Posterior vena cava (tissue), 2 donors: ENCODE measurements at regions not wholly inside any gene's neighbourhood (a gene's known extent, or its start where the extent isn't known, plus 50 kb on each side); places are given as distances from the start of the nearest gene placed in this dataset.

Source experiments
- DNase-seq: peaks from one replicate; pipeline ENCODE4 v3.0.0-alpha.2; 2020; ENCODE audit warnings: low spot score
- intact Hi-C, 2 donors: fragments of 100-400 bp; cut with DNase I; formaldehyde crosslinking; loops; one replicate each; pipeline versions ENCODE4 v1.14.1 to v1.14.2; 2022 to 2023
- donor health status: DM: yes; HTN: yes; CAD: no.
- donor health status: DM: yes; HTN: yes; CAD: no.

DNA sequence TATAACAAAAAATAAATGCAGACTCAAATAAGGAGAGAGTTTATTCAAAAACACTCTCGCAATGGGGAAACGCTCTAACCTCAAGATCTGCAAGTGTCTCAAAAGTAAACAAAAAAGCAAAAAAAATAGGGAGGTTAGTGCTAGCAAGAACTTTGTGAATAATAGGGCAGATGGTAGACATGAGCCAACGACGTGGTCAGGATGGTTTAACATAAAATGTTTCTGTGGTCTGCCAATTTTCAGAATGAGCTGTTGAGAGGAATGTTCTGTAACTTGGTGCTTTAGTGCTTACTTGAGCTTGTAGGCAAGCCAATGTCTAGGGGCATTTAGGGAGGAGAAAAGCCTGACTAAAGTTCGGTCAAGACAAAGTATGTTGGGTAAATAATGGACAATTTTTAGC lies 1813.9 kb upstream of the CDH6 start:
- intact Hi-C loops, result no loop called here
- DNase-seq, result no peak

GRCh38 chr5:29378104-29378503 lies 1815.4 kb upstream of the CDH6 start:
- intact Hi-C loops, result no loop called here
- DNase-seq, result no peak

GRCh38 chr5:29370248-29370647 lies 1823.2 kb upstream of the CDH6 start:
- no peak for DNase-seq
- intact Hi-C loops, result no loop called here

DNA sequence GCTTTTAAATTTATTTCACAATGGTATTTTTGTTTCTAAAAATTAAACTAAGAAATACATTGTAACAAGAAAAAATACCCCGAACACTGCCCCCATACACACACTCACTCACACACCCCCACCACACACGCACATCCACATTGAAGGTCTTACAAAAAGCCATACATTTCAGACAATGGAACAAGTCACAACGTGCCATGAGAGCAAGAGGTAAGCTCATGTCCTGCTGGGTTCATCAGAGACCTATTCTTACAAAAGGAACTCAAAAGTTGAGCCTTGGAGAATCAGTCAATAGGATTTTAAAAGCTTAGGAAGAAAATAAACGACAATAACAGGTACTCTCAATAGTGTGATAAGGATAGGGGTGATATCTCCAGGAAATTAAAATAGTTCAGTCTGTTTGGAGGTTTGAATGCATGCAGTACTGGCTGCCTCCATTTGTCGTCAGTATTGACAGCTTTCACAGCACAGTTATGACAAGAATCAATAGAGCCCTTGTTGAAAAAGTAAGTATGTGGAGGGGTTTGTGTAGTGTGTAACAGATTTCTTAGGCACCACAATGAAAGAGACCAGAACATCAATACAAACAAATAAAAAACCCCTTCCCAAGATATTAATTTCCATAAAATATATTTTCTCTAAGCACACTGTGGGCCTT lies 1826.2 kb upstream of the CDH6 start:
- intact Hi-C loops, result no loop called here
- DNase-seq, result no peak

DNA sequence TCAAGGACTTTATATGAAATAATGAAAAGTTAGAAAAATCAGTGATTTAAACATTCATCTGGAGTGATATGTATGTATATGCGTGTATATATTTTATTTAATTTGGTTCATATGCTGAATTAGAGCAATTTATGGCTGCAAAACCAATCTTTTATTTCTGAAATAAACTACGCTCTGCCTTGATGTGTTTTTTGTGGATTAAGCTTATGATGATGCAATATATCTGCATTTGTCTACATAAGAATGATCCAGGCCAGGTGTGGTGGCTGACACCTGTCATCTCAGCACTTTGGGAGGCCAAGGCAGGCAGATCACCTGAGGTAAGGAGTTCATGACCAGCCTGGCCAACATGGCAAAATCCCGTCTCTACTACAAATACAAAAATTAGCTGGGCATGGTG lies 1842.3 kb upstream of the CDH6 start:
- DNase-seq, result no peak
- intact Hi-C loops, result no loop called here

DNA sequence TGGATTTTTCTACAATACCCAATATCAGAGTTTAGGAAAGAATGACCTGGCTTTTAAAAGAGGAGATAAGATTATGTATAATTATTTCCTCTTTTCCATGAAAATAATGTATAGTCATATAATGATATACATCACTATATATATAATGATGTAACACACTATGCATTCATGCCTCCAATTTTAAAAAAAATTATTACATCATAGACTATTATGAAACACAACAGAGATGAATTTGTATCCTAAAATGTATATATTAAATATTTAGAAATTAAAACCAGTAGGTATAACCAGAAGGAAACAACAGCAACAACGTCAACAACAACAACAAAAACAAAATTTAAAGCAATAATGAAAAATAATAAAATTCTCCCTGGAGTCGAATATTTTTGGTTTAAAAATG lies 1856.5 kb upstream of the CDH6 start:
- intact Hi-C loops, result no loop called here
- no peak for DNase-seq

DNA sequence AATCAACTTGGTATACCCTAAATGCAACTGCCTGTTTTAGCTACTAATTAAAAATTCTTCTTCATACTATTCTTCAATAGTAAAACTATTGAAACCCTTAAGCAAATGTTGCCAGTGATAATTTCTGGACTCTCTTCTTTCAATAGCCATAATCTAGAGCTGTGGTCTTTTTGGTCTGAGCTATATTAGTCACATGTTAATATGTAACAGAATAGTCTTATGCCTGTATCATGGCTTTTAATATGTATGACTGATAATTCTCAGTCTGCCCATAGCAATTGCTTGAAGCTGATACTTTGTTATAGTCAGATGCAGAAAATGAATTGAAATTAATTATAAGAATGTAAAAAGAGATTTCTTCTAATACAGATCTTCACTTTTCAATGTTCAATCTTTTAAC lies 1871.9 kb upstream of the CDH6 start:
- no peak for DNase-seq
- intact Hi-C loops, result no loop called here

DNA sequence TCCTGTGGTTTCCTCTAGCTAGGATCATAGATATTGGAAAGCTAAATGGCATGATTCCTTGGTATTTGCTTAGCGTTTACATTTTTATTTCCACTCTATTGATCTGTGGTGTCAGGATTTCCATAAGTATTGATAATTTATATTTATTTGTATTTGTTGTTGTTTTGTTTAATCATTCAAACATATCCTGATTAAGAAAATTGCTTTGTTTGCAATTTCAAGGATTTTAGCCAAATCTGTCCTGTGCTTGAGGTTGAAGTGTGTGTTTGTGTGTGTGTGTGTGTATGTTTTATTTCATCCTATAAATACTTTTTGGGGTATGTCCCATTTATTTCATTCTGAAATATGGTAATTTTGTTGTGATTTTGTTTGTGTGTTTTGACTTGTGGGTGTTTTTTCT lies 1884.1 kb upstream of the CDH6 start:
- intact Hi-C loops, result no loop called here
- no peak for DNase-seq

DNA sequence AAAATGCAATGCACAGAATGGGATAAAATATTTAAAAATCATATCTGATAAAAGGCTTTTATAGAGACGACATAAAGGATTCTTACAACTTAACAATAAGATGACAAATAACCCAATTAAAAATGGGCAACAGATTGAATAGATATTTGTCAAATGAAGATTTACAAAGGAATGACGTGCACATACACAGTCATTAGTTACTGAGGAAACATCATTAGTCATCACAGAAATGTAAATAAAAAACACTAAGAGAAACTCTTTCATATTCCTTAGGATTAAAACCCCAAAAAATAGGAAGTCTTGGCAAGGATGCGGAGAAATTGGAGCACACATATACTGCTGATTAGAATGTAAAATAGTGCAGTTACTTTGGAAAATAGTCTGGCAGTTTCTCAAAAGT lies 1886.0 kb upstream of the CDH6 start:
- intact Hi-C loops, result no loop called here
- no peak for DNase-seq

DNA sequence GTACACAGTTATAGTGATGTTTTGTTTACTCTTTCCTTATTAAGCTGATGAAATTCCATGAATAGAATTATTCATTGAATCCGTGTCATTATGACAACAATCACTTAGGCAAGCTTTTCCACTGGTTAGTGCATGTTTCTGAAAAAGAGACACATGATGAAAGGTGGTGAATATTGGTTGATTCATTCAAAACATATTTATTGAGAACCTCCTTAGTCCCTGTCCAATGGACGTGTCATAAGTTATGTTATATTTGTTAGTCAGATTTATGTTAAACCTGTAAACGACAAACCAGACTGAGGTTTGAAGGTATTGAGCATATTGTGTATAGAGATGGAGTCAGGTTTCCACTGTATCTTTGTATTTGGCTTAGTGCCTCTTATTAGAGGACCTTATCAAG lies 1888.9 kb upstream of the CDH6 start:
- intact Hi-C loops, result no loop called here
- DNase-seq, result no peak

DNA sequence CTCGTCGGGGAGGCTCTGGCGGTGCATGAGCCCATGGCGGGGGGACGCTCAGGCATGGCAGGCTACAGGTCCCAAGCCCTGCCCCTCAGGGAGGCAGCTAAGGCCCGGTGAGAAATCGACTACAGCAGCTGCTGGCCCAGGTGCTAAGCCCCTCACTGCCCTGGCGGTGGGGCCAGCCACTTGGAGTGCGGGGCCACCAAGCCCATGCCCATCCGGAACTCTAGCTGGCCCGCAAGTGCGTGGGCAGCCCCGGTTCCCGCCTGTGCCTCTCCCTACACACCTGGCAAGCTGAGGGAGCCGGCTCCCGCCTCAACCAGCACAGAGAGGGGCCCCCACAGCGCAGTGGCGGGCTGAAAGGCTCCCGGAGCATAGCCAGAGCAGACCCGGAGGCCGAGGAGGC lies 1896.9 kb upstream of the CDH6 start:
- peak; percentile 68 for DNase-seq
- intact Hi-C loops, result no loop called here

DNA sequence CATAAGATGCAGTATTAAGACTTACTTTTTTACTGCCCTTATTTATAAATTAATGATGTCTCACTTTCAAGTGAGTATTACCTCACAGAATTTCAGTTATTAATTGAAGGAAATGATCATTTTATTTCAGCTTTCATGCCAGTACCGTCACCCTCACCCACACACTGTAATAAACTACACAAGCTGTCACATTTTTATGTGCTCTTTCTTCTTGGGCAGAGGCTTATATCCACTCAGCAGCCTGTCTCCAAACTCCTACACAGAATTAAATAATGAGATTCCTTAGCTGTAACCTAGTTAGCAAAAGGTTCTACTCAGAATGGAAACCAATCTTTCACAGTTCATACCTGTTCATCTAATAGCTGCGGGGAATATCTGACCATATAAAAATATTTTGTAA lies 1915.8 kb upstream of the CDH6 start:
- intact Hi-C loops, result no loop called here
- DNase-seq, result no peak

GRCh38 chr5:29276371-29276770 lies 1917.1 kb upstream of the CDH6 start:
- intact Hi-C loops, result no loop called here
- DNase-seq, result no peak

DNA sequence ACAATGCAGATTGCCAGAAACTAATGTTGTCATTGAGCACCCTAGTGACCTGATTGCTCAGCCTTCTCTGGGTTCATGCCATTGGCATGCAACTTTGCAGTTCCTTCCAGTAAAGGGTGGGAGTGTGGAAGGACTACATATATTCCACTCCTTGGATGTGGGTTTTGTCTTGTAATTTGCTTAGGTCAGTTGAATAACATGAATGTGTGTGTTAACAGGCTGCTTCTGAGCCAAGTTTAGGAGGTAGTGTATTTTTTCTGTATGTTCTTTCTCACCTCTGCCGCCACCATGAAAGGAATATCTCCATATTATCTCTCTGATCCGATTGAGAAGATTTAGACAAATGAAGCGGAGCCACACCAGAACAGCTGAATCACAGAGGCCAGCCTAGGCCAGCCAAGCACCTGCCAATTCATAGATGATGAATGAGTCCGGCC lies 1929.6 kb upstream of the CDH6 start:
- peak; percentile 28 for DNase-seq
- intact Hi-C loops, result no loop called here

DNA sequence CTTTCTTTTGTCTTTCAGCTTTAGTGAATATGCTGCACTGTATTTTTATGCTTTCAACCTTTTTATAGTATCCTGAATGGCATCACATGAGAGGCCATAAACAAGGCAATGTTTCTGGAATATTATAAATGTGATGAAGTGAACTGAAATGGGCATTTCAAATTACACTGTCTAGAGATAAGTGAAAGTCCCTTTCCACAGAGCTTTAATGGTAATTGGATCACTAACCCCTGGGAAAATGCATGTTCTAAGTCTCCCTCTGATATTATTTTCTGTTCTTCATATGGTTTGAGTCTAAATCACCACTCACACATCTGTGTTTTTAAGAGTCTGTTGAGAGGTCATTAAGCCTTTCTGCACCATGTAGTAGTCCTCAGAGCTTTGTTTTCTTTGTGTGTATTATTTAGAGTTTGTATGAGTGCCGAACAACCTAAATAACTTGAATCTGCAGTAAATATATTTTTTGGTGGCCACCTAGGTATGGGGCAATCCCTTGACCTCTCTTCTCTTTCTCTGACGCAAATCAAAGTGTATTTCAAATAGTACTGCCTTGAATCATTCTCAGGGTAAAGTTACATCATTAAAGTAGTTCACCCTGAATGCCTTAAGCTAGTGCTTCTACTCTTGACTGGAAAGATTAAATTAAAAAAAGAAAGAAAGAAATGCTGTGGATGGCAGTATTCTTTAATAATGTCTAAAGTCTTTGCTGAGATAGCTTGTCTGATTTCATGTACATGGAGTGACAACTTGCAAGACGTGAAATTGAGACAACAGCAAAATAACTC lies 1931.0 kb upstream of the CDH6 start:
- no peak for DNase-seq
- intact Hi-C loops, result no loop called here

- intact Hi-C loops, result no loop called here
- no peak for DNase-seq
Measured at GRCh38 chr5:29261213-29261612, 1932.3 kb upstream of the CDH6 start.

- intact Hi-C loops, result no loop called here
- no peak for DNase-seq
Measured at GRCh38 chr5:29252390-29252789, 1941.1 kb upstream of the CDH6 start.

DNA sequence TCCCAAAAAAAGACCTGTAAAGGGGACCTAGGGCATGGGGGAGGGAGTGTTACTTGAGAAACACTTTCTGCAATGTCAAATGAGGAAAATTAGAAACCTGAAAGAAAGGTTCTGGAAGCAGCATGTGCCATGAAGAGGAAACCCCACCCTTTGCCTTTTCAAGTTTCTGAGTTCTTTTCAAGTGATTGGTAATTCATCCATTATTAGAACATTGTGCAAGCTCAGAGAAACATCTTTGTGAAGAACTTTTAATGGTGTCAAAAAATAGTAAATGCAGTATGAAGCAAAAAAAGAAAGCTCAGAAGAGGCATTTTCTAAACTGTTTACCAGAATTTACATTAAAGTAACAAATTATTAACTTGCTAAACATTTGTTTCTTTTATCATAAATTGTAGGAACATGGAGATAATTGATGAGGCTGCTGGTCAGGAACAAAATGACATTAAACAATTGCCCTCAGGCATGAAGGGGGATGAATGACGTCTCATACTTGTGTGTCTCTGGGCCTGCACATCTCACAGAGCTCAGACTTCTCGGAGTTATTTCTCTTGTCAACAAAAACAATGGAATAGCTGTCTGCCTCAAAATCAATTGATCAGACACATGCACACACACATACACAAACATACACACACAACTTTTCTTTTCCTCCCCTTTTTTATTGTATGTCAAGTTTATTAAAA lies 1946.0 kb upstream of the CDH6 start:
- no peak for DNase-seq
- intact Hi-C loops, result no loop called here

- intact Hi-C loops, result no loop called here
- no peak for DNase-seq
Measured at GRCh38 chr5:29240379-29240778, 1953.1 kb upstream of the CDH6 start.

DNA sequence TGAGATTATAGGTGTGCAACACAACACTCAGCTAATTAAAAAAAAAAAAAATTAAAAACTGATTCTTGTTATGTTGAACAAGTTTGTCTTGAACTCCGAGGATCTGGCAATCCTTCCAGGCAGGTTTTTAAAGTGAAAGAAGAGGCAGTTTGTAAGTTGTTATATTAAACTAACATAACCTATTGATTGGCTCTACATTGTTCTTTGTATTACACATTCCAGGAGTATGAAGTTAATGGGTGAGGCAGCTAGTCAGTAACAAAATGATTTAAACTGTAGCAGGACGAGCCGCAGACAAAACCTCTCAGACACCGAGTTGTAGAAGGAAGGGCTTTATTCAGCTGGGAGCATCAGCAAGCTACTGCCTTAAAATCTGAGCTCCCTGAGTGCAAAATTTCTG lies 1953.9 kb upstream of the CDH6 start:
- intact Hi-C loops, result no loop called here
- DNase-seq, result no peak

DNA sequence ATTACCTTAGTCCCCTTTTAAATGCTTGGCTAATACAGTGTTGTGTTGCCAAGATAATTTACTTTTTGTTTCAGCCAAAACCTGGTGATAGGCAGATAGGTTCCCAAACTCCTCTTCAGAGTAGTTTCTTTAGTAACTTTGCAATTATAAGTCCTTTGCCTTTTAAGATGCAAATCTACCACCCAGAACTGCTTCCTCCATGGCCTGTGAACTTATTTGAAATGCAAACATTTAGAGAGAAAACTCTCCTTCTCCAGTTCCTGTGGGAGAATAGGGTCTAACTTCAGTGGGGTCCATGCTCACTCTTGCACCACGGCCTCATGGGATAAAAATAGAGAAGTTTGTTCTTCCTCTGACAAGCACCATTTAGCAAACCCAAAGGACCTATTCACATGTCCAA lies 1955.4 kb upstream of the CDH6 start:
- no peak for DNase-seq
- intact Hi-C loops, result no loop called here
